Right cardiac atrium (tissue), 5 donors: ENCODE measurements at regions not wholly inside any gene's neighbourhood (a gene's known extent, or its start where the extent isn't known, plus 50 kb on each side); places are given as distances from the start of the nearest gene placed in this dataset.
"Not testable (repeated sequence)": the region's sequence is repeated elsewhere in the genome, so short reads cannot be mapped to it uniquely, and the experiment has no call there.

Source experiments
- ATAC-seq, 2 donors: fragments of 200-7000 bp; cut with Tn5 transposase; one replicate each; pipeline versions ENCODE4 v1.8.0 to v1.9.1; 2020; ENCODE audit warnings: moderate library complexity in 2 of 2, mild to moderate bottlenecking in 1 of 2
- DNase-seq, 3 donors: peaks; one replicate each; pipeline ENCODE4 v3.0.0-alpha.2; 2020
- H3K27ac ChIP-seq: one replicate; pipeline ENCODE4 v1.5.1; 2013; ENCODE audit warnings: mild to moderate bottlenecking, low read length, control low read depth, moderate library complexity
- H3K27me3 ChIP-seq: one replicate; pipeline ENCODE4 v1.6.1; 2013; ENCODE audit not compliant: control insufficient read depth, insufficient read depth
- H3K4me1 ChIP-seq: one replicate; pipeline ENCODE4 v1.6.1; 2013; ENCODE audit warnings: low read length; ENCODE audit not compliant: control insufficient read depth, insufficient read depth
- H3K4me3 ChIP-seq: one replicate; pipeline ENCODE4 v1.5.1; 2013; ENCODE audit warnings: low read length, control low read depth
- H3K9me3 ChIP-seq: one replicate; pipeline ENCODE4 v1.6.1; 2013; ENCODE audit warnings: low read length; ENCODE audit not compliant: control insufficient read depth
- WGBS: extraction: QIAGEN DNeasy Blood & Tissue Kit; methylation state at CpG from one replicate; pipeline ENCODE4 v1.1.7; 2013; 5-methylcytosine and 5-hydroxymethylcytosine counted together
- intact Hi-C, 4 donors: fragments of 100-400 bp; cut with DNase I; formaldehyde crosslinking; loops; one replicate each; pipeline versions ENCODE4 v1.11.0 to v1.14.0; 2022 to 2023
- donor health status: healthy with polysubstance abuse.
- donor health status: DM: no; HTN: yes; CAD: no.
- donor health status: DM: no; HTN: no; CAD: no.
- donor health status: DM: no; HTN: yes; CAD: no; lungs with severe emphysema.
- donor health status: DM: yes; HTN: yes; CAD: no.

DNA sequence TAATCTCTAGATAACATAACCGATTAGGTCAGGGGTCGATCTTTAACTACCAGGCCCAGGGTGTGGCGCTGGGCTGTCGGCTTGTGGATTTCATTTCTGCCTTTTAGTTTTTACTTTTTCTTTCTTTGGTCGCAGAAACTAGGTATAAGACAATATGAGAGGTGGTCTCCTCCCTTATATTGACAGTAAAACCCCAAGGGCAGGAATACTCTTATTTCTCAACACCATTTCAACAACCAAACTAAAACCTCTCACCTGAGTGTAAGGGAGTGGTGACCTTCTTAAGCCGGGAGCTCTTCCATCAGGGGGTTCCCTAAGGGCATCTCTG lies 144.4 kb upstream of the GRK3 start:
- ATAC-seq, H3K9me3 ChIP-seq, H3K4me1 ChIP-seq, H3K4me3 ChIP-seq, DNase-seq, H3K27ac ChIP-seq, H3K27me3 ChIP-seq: not testable (repeated sequence)
- 53% methylated on average over 6 of the region's 6 CpGs for WGBS
- intact Hi-C loops = loop anchor here in 1 of 4 donors (10.0 kb wide), 1 partner anchor 55 kb away; no protein-coding TSS in a partner anchor

- peak; percentile 25 to 30 for ATAC-seq
- 18% methylated on average over 21 of the region's 21 CpGs for WGBS
- intact Hi-C loops = loop anchor here in 1 of 4 donors (10.0 kb wide), 1 partner anchor 56 kb away; no protein-coding TSS in a partner anchor
- no peak for DNase-seq
- no peaks in the 10 kb centered on the region for H3K9me3 ChIP-seq
- no peaks in the 10 kb centered on the region for H3K27me3 ChIP-seq
- H3K4me1 ChIP-seq = no peaks in the 10 kb centered on the region
- H3K4me3 ChIP-seq = peak overlapping the region; percentile 39
- H3K27ac ChIP-seq = no peak overlapping the region
Observed at GRCh38 chr22:25420471-25420924, 144.0 kb upstream of the GRK3 start.

GRCh38 chr22:25420925-25421904 lies 143.3 kb upstream of the GRK3 start:
- Histone ChIP-seq H3K27ac (no peak overlapping the region), H3K9me3 (no peaks in the 10 kb centered on the region), H3K27me3 (no peaks in the 10 kb centered on the region), H3K4me1 (no peaks in the 10 kb centered on the region), H3K4me3 (peak overlapping the region; percentile 39)
- ATAC-seq (peak; percentile 33 to 34), DNase-seq (peak in 1 of 3 donors; percentile 49)
- 1% methylated on average over 85 of the region's 85 CpGs for WGBS
- intact Hi-C loops = loop anchor here in 1 of 4 donors (10.0 kb wide), 1 partner anchor 56 kb away; no protein-coding TSS in a partner anchor

GRCh38 chr22:25426530-25427308 lies 137.8 kb upstream of the GRK3 start:
- not testable (repeated sequence) for H3K4me1 ChIP-seq, H3K27me3 ChIP-seq, H3K4me3 ChIP-seq, H3K27ac ChIP-seq, DNase-seq, H3K9me3 ChIP-seq, ATAC-seq
- intact Hi-C loops = loop anchor here in 1 of 4 donors (10.0 kb wide), 1 partner anchor 62 kb away; no protein-coding TSS in a partner anchor
- WGBS = 62% methylated on average over 9 of the region's 10 CpGs

DNA sequence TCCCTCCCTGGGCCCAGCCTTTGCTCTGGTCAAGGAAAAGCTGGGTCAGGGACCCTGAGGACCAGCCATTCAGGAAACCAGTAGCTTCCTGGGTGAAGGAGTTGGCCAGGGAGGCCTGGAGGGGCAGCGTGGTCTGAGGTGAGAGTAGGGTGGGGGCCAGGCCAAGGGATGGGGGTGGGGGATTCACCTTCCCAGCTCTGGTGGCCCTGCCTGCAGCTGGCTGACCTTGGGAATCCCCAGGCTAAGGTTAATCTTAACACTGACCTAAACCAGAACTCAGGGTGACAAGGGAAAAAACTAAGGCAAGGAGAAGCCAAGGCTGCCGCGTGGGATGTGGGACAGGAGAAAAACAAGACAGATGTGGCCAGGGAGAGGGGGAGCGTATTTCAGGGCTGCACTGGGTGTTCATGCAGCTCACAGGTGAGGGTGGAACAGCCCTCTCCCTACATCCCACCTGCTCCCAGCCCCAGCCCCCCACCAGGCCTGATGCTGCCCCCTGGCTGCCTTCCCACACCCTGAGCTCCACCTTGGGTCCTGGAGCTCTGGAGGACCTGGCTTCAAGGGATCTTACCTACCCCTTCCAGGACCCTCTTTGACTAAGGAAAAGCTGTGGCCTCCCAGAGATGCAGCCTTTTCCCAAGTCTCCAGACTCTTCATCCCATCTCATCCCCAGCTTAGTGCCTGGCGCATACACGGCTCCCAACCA lies 132.7 kb upstream of the GRK3 start:
- DNase-seq, H3K9me3 ChIP-seq, H3K4me3 ChIP-seq, H3K27ac ChIP-seq, H3K27me3 ChIP-seq, intact Hi-C loops, H3K4me1 ChIP-seq: not testable (repeated sequence)
- WGBS = 88% methylated on average over 3 of the region's 6 CpGs
- peak in 1 of 2 donors; percentile 7 for ATAC-seq

- H3K27me3 ChIP-seq, intact Hi-C loops, H3K27ac ChIP-seq, DNase-seq, H3K9me3 ChIP-seq, H3K4me1 ChIP-seq, ATAC-seq, H3K4me3 ChIP-seq: not testable (repeated sequence)
- WGBS = 65% methylated on average over 8 of the region's 8 CpGs
Observed at GRCh38 chr22:25433381-25433970, 131.0 kb upstream of the GRK3 start.

- no peak overlapping the region for H3K27ac ChIP-seq
- peak in 1 of 2 donors; percentile 34 for ATAC-seq
- no peak for DNase-seq
- intact Hi-C loops = no loop called here
- H3K4me1 ChIP-seq = no peaks in the 10 kb centered on the region
- no peaks in the 10 kb centered on the region for H3K27me3 ChIP-seq
- H3K9me3 ChIP-seq = no peaks in the 10 kb centered on the region
- H3K4me3 ChIP-seq = no peak overlapping the region
- 56% methylated on average over 8 of the region's 8 CpGs for WGBS
Observed at GRCh38 chr22:25437414-25438160, 126.9 kb upstream of the GRK3 start.

GRCh38 chr22:25447067-25447685 lies 117.3 kb upstream of the GRK3 start:
- WGBS = 31% methylated on average over 4 of the region's 4 CpGs
- intact Hi-C loops = loop anchor here in 2 of 4 donors (5.0 to 10.0 kb wide), 2 partner anchors 82 to 85 kb away; no protein-coding TSS in a partner anchor
- no peak overlapping the region for H3K4me3 ChIP-seq
- no peak for DNase-seq
- H3K27ac ChIP-seq = no peak overlapping the region
- no peak for ATAC-seq
- no peaks in the 10 kb centered on the region for H3K9me3 ChIP-seq
- H3K27me3 ChIP-seq = no peaks in the 10 kb centered on the region
- H3K4me1 ChIP-seq = no peaks in the 10 kb centered on the region

GRCh38 chr22:25447686-25448434 lies 116.6 kb upstream of the GRK3 start:
- Histone ChIP-seq H3K4me1 (no peaks in the 10 kb centered on the region), H3K27me3 (no peaks in the 10 kb centered on the region), H3K27ac (peak overlapping the region; percentile 31), H3K4me3 (peak overlapping the region; percentile 71), H3K9me3 (no peaks in the 10 kb centered on the region)
- WGBS = 5% methylated on average over 30 of the region's 30 CpGs
- DNase-seq = peak; percentile 91 to 96 (median 96)
- ATAC-seq = peak; percentile 94
- intact Hi-C loops = loop anchor here in 2 of 4 donors (5.0 to 10.0 kb wide), 2 partner anchors 83 to 86 kb away; no protein-coding TSS in a partner anchor
